K562 (cell line): ENCODE measurements at regions not wholly inside any gene's neighbourhood (a gene's known extent, or its start where the extent isn't known, plus 50 kb on each side); places are given as distances from the start of the nearest gene placed in this dataset.

ENCODE experiments used
- ARID3A ChIP-seq: IDR thresholded peaks from 2 replicates; pipeline ENCODE4 v1.6.1; 2012; ENCODE audit warnings: low read depth, low read length, improper control_type of control experiment, borderline replicate concordance
- KDM2B ChIP-seq: fragments of 250-450 bp; sonication (Bioruptor Pico); IDR thresholded peaks from 2 replicates; pipeline ENCODE4 v1.8.0; 2021; ENCODE audit warnings: mild to moderate bottlenecking, moderate library complexity
- ZNF518B ChIP-seq: fragments of 250-450 bp; sonication (Bioruptor Pico); IDR thresholded peaks from 2 replicates; pipeline ENCODE4 v1.5.0; 2021; ENCODE audit warnings: mild to moderate bottlenecking, moderate library complexity
- TF ChIP-seq, protein P1 (sequence below): fragments of 450-650 bp; IDR thresholded peaks from 2 replicates; pipeline ENCODE4 v1.6.1; 2018; ENCODE audit warnings: mild to moderate bottlenecking, low read depth; ENCODE audit not compliant: partially characterized antibody

GRCh38 chr4:149279776-149280175 lies 535.9 kb downstream of the IQCM start (continued):
- TF ChIP-seq ZNF518B (CRISPR knock-in tag) (no peak), KDM2B (CRISPR knock-in tag) (no peak), ARID3A (no peak)
- TF ChIP-seq, protein P1, sequence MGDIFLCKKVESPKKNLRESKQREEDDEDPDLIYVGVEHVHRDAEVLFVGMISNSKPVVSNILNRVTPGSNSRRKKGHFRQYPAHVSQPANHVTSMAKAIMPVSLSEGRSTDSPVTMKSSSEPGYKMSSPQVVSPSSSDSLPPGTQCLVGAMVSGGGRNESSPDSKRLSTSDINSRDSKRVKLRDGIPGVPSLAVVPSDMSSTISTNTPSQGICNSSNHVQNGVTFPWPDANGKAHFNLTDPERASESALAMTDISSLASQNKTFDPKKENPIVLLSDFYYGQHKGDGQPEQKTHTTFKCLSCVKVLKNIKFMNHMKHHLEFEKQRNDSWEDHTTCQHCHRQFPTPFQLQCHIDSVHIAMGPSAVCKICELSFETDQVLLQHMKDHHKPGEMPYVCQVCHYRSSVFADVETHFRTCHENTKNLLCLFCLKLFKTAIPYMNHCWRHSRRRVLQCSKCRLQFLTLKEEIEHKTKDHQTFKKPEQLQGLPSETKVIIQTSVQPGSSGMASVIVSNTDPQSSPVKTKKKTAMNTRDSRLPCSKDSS, result no peak
